WTC11 (cell line): ENCODE measurements at regions not wholly inside any gene's neighbourhood (a gene's known extent, or its start where the extent isn't known, plus 50 kb on each side); places are given as distances from the start of the nearest gene placed in this dataset.

Experiments
- CREB1 ChIP-seq: sonication (generic); formaldehyde crosslinking; IDR thresholded peaks from 2 replicates; pipeline ENCODE4 v1.8.0; 2023; ENCODE audit warnings: mild to moderate bottlenecking, missing genetic modification reagents
- FOXK1 ChIP-seq: sonication (generic); formaldehyde crosslinking; IDR thresholded peaks from 2 replicates; pipeline ENCODE4 v1.8.0; 2022; ENCODE audit warnings: mild to moderate bottlenecking, moderate library complexity, missing genetic modification reagents
- FOXP1 ChIP-seq: sonication (generic); formaldehyde crosslinking; IDR thresholded peaks from 2 replicates; pipeline ENCODE4 v1.8.0; 2022; ENCODE audit warnings: missing genetic modification reagents, mild to moderate bottlenecking, moderate library complexity, borderline replicate concordance
- JUN ChIP-seq: sonication (generic); formaldehyde crosslinking; IDR thresholded peaks from 2 replicates; pipeline ENCODE4 v1.8.0; 2023; ENCODE audit warnings: mild to moderate bottlenecking, missing genetic modification reagents
- NFE2L1 ChIP-seq: sonication (generic); formaldehyde crosslinking; IDR thresholded peaks from 2 replicates; pipeline ENCODE4 v1.8.1; 2023; ENCODE audit warnings: missing genetic modification reagents
- NR1H2 ChIP-seq: sonication (generic); formaldehyde crosslinking; IDR thresholded peaks from 2 replicates; pipeline ENCODE4 v1.9.0; 2021; ENCODE audit warnings: mild to moderate bottlenecking, moderate library complexity, missing genetic modification reagents
- RELA ChIP-seq: sonication (generic); formaldehyde crosslinking; IDR thresholded peaks from 2 replicates; pipeline ENCODE4 v1.8.1; 2022; ENCODE audit warnings: missing genetic modification reagents, mild to moderate bottlenecking, borderline replicate concordance
- SMAD3 ChIP-seq: sonication (generic); formaldehyde crosslinking; IDR thresholded peaks from 2 replicates; pipeline ENCODE4 v1.8.0; 2022; ENCODE audit warnings: missing genetic modification reagents, mild to moderate bottlenecking, borderline replicate concordance
- TF ChIP-seq, protein P1 (sequence below): fragments of 200-600 bp; IDR thresholded peaks from 2 replicates; pipeline ENCODE4 v1.8.0; 2022; ENCODE audit warnings: antibody characterized with exemption
- TF ChIP-seq, protein P2 (sequence below): sonication (generic); formaldehyde crosslinking; IDR thresholded peaks from 2 replicates; pipeline ENCODE4 v1.8.0; 2022; ENCODE audit warnings: mild to moderate bottlenecking, missing genetic modification reagents
- TF ChIP-seq, protein P3 (sequence below): sonication (generic); formaldehyde crosslinking; IDR thresholded peaks from 2 replicates; pipeline ENCODE4 v1.8.1; 2023; ENCODE audit warnings: mild to moderate bottlenecking, missing genetic modification reagents
- TF ChIP-seq, protein P4 (sequence below): sonication (generic); formaldehyde crosslinking; IDR thresholded peaks from 2 replicates; pipeline ENCODE4 v1.8.1; 2022; ENCODE audit warnings: mild to moderate bottlenecking, moderate library complexity, missing genetic modification reagents
- TF ChIP-seq, protein P5 (sequence below): sonication (generic); formaldehyde crosslinking; IDR thresholded peaks from 2 replicates; pipeline ENCODE4 v1.8.0; 2022; ENCODE audit warnings: missing genetic modification reagents
- TF ChIP-seq, protein P6 (sequence below): sonication (generic); formaldehyde crosslinking; IDR thresholded peaks from 2 replicates; pipeline ENCODE4 v1.8.1; 2022; ENCODE audit warnings: low read depth, missing genetic modification reagents, borderline replicate concordance

DNA sequence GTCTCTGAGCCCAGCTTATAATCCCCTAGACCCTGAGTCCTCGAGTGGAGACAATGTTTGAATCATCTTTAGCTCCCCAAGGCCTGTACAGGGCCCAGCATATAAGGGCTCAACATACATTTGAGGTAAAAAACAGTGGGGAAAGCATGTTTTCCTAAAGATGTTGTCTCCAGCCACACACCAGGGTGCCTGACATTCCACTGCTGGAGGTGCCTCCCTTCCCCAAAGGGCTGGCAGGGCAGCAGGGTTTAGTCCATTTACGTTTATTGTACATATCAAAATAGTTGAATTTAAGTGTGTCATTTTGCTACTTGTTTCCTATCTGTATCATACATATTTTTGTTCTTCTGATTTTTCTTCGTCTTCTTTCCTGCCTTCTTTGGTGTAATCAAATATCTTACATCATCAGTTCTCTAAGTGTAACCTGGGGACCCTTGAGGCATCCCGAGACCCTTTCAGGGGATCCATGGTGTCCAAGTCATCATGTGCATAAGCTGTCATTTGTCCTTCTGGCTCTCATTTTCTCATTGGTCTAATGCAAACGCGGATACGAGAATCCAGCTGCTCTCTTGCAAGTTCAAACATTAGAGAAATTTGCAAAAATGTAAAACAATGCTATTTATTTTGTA is 101.6 kb downstream of the PDGFA start:
- TF ChIP-seq, protein P1, sequence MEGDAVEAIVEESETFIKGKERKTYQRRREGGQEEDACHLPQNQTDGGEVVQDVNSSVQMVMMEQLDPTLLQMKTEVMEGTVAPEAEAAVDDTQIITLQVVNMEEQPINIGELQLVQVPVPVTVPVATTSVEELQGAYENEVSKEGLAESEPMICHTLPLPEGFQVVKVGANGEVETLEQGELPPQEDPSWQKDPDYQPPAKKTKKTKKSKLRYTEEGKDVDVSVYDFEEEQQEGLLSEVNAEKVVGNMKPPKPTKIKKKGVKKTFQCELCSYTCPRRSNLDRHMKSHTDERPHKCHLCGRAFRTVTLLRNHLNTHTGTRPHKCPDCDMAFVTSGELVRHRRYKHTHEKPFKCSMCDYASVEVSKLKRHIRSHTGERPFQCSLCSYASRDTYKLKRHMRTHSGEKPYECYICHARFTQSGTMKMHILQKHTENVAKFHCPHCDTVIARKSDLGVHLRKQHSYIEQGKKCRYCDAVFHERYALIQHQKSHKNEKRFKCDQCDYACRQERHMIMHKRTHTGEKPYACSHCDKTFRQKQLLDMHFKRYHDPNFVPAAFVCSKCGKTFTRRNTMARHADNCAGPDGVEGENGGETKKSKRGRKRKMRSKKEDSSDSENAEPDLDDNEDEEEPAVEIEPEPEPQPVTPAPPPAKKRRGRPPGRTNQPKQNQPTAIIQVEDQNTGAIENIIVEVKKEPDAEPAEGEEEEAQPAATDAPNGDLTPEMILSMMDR, result no peak
- TF ChIP-seq RELA (CRISPR knock-in tag), result no peak
- TF ChIP-seq, protein P2, sequence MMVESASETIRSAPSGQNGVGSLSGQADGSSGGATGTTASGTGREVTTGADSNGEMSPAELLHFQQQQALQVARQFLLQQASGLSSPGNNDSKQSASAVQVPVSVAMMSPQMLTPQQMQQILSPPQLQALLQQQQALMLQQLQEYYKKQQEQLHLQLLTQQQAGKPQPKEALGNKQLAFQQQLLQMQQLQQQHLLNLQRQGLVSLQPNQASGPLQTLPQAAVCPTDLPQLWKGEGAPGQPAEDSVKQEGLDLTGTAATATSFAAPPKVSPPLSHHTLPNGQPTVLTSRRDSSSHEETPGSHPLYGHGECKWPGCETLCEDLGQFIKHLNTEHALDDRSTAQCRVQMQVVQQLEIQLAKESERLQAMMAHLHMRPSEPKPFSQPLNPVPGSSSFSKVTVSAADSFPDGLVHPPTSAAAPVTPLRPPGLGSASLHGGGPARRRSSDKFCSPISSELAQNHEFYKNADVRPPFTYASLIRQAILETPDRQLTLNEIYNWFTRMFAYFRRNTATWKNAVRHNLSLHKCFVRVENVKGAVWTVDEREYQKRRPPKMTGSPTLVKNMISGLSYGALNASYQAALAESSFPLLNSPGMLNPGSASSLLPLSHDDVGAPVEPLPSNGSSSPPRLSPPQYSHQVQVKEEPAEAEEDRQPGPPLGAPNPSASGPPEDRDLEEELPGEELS (CRISPR knock-in tag), result no peak
- no peak for TF ChIP-seq SMAD3 (CRISPR knock-in tag)
- no peak for TF ChIP-seq CREB1
- TF ChIP-seq, protein P3, sequence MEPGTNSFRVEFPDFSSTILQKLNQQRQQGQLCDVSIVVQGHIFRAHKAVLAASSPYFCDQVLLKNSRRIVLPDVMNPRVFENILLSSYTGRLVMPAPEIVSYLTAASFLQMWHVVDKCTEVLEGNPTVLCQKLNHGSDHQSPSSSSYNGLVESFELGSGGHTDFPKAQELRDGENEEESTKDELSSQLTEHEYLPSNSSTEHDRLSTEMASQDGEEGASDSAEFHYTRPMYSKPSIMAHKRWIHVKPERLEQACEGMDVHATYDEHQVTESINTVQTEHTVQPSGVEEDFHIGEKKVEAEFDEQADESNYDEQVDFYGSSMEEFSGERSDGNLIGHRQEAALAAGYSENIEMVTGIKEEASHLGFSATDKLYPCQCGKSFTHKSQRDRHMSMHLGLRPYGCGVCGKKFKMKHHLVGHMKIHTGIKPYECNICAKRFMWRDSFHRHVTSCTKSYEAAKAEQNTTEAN (CRISPR knock-in tag), result no peak
- TF ChIP-seq FOXK1, result no peak
- TF ChIP-seq NR1H2, result no peak
- TF ChIP-seq JUN (CRISPR knock-in tag), result no peak
- TF ChIP-seq, protein P4, sequence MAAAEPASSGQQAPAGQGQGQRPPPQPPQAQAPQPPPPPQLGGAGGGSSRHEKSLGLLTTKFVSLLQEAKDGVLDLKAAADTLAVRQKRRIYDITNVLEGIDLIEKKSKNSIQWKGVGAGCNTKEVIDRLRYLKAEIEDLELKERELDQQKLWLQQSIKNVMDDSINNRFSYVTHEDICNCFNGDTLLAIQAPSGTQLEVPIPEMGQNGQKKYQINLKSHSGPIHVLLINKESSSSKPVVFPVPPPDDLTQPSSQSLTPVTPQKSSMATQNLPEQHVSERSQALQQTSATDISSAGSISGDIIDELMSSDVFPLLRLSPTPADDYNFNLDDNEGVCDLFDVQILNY (CRISPR knock-in tag), result no peak
- TF ChIP-seq, protein P5, sequence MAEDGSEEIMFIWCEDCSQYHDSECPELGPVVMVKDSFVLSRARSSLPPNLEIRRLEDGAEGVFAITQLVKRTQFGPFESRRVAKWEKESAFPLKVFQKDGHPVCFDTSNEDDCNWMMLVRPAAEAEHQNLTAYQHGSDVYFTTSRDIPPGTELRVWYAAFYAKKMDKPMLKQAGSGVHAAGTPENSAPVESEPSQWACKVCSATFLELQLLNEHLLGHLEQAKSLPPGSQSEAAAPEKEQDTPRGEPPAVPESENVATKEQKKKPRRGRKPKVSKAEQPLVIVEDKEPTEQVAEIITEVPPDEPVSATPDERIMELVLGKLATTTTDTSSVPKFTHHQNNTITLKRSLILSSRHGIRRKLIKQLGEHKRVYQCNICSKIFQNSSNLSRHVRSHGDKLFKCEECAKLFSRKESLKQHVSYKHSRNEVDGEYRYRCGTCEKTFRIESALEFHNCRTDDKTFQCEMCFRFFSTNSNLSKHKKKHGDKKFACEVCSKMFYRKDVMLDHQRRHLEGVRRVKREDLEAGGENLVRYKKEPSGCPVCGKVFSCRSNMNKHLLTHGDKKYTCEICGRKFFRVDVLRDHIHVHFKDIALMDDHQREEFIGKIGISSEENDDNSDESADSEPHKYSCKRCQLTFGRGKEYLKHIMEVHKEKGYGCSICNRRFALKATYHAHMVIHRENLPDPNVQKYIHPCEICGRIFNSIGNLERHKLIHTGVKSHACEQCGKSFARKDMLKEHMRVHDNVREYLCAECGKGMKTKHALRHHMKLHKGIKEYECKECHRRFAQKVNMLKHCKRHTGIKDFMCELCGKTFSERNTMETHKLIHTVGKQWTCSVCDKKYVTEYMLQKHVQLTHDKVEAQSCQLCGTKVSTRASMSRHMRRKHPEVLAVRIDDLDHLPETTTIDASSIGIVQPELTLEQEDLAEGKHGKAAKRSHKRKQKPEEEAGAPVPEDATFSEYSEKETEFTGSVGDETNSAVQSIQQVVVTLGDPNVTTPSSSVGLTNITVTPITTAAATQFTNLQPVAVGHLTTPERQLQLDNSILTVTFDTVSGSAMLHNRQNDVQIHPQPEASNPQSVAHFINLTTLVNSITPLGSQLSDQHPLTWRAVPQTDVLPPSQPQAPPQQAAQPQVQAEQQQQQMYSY (CRISPR knock-in tag), result no peak
- no peak for TF ChIP-seq FOXP1 (CRISPR knock-in tag)
- TF ChIP-seq, protein P6, sequence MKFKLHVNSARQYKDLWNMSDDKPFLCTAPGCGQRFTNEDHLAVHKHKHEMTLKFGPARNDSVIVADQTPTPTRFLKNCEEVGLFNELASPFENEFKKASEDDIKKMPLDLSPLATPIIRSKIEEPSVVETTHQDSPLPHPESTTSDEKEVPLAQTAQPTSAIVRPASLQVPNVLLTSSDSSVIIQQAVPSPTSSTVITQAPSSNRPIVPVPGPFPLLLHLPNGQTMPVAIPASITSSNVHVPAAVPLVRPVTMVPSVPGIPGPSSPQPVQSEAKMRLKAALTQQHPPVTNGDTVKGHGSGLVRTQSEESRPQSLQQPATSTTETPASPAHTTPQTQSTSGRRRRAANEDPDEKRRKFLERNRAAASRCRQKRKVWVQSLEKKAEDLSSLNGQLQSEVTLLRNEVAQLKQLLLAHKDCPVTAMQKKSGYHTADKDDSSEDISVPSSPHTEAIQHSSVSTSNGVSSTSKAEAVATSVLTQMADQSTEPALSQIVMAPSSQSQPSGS (CRISPR knock-in tag), result no peak
- no peak for TF ChIP-seq NFE2L1 (CRISPR knock-in tag)
